Epithelial cell of esophagus (primary cell): ENCODE measurements at regions not wholly inside any gene's neighbourhood (a gene's known extent, or its start where the extent isn't known, plus 50 kb on each side); places are given as distances from the start of the nearest gene placed in this dataset.

Experiments
- DNase-seq: peaks from one replicate; pipeline ENCODE4 v3.0.0; 2010; ENCODE audit warnings: low read depth
- H3K4me3 ChIP-seq: 2 replicates; pipeline ENCODE4 v1.5.1; 2011; ENCODE audit warnings: mild to moderate bottlenecking, low read length, control low read depth
- CTCF ChIP-seq: IDR thresholded peaks from 2 replicates; pipeline ENCODE4 v1.5.1; 2011; ENCODE audit warnings: low read depth, mild to moderate bottlenecking, low read length, control low read depth, inconsistent platforms; ENCODE audit not compliant: insufficient read depth; ENCODE audit errors: missing control alignments

DNA sequence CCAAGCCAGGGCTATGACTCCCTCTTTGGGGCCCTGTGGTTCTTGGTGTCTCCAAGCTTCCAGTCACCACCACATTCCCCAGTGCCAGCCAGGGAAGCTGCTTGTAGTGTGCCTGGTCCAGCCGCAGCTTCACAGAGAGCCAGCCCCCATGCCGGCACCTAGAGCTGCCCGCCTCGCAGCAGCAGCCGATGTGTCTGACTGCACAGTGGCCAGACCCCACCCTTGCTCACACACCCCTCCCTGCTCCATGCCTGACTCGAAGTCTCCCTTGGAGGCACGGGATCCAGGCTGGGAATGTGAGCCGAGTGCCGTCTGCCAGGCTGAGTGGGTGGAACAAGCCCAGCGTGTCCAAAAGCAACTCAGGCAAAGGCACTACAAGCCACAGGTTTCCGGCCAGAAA lies 123.3 kb upstream of the SFSWAP start:
- no peak for DNase-seq
- no peak for TF ChIP-seq CTCF
- H3K4me3 ChIP-seq, result no peak overlapping the region

GRCh38 chr12:131589221-131589897 lies 121.5 kb upstream of the SFSWAP start:
- no peak for DNase-seq
- TF ChIP-seq CTCF, result no peak
- H3K4me3 ChIP-seq, result no peak overlapping the region

- TF ChIP-seq CTCF, result no peak
- DNase-seq, result no peak
Observed at GRCh38 chr12:131589966-131590365, 120.9 kb upstream of the SFSWAP start.

GRCh38 chr12:131591136-131591535 lies 119.8 kb upstream of the SFSWAP start:
- no peak for TF ChIP-seq CTCF
- DNase-seq, result no peak
- H3K4me3 ChIP-seq, result no peak overlapping the region

More at GRCh38 chr12:131589966-131590365, 120.9 kb upstream of the SFSWAP start:
- no peak overlapping the region for H3K4me3 ChIP-seq

GRCh38 chr12:131591714-131592709 lies 118.9 kb upstream of the SFSWAP start:
- no peak overlapping the region for H3K4me3 ChIP-seq

GRCh38 chr12:131592972-131593371 lies 117.9 kb upstream of the SFSWAP start:
- no peak overlapping the region for H3K4me3 ChIP-seq
- TF ChIP-seq CTCF, result no peak
- DNase-seq, result no peak

More at GRCh38 chr12:131591714-131592709, 118.9 kb upstream of the SFSWAP start:
- no peak for TF ChIP-seq CTCF
- DNase-seq, result no peak

- H3K4me3 ChIP-seq, result no peak overlapping the region
- no peak for DNase-seq
- no peak for TF ChIP-seq CTCF
Observed at GRCh38 chr12:131593406-131593805, 117.5 kb upstream of the SFSWAP start.
